ACC112 (cell line): ENCODE measurements at regions not wholly inside any gene's neighbourhood (a gene's known extent, or its start where the extent isn't known, plus 50 kb on each side); places are given as distances from the start of the nearest gene placed in this dataset.

ENCODE experiments used
- H2AFZ ChIP-seq: fragments of 200-600 bp; sonication (generic); one replicate; pipeline ENCODE4 v1.6.0; 2017; ENCODE audit warnings: antibody characterized with exemption, low read length; ENCODE audit not compliant: unreplicated experiment
- H3K27ac ChIP-seq: fragments of 200-600 bp; sonication (generic); 2 replicates; pipeline ENCODE4 v1.5.1; 2014; ENCODE audit warnings: low read depth, mild to moderate bottlenecking, antibody characterized with exemption, low read length, moderate library complexity
- H3K27me3 ChIP-seq: fragments of 200-600 bp; sonication (generic); 2 replicates; pipeline ENCODE4 v1.6.1; 2014; ENCODE audit warnings: mild to moderate bottlenecking, antibody characterized with exemption, low read length, moderate library complexity, mixed read lengths; ENCODE audit not compliant: insufficient read depth
- H3K36me3 ChIP-seq: fragments of 200-600 bp; sonication (generic); 2 replicates; pipeline ENCODE4 v1.6.1; 2016; ENCODE audit warnings: mild to moderate bottlenecking, antibody characterized with exemption, low read length, moderate library complexity, mixed read lengths; ENCODE audit not compliant: insufficient read depth
- H3K4me1 ChIP-seq: fragments of 200-600 bp; sonication (generic); one replicate; pipeline ENCODE4 v1.6.1; 2016; ENCODE audit warnings: low read length, mixed read lengths; ENCODE audit not compliant: insufficient read depth, unreplicated experiment, control insufficient read depth
- H3K4me3 ChIP-seq: fragments of 200-600 bp; sonication (generic); 2 replicates; pipeline ENCODE4 v1.5.1; 2014; ENCODE audit warnings: mild to moderate bottlenecking, low read depth, low read length
- H3K79me2 ChIP-seq: fragments of 200-600 bp; sonication (generic); one replicate; pipeline ENCODE4 v1.6.0; 2016; ENCODE audit warnings: low read length; ENCODE audit not compliant: control insufficient read depth, unreplicated experiment, insufficient read depth

DNA sequence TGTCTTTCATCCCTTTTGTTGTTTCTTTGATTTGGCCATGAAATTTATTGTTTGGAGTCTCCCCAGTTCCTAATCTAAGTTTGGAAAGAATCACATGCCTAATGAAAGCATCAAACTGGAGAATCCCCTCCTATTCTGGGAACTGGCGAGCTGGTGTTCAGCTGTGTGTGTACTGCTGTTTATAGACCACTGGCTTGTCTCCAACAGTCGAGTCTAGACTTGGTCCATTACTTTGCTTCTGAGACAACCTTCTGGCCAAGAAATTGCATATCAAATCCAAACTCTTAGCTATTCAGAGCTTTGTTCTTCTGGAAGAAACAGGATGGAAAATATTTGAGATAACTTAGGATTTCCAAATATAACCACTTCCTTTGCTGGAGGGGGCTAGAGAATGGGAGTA lies 111.5 kb upstream of the THSD7B start:
- Histone ChIP-seq H2AFZ (no peak overlapping the region), H3K4me1 (no peaks in the 10 kb centered on the region), H3K36me3 (no peaks in the 10 kb centered on the region), H3K27me3 (no peaks in the 10 kb centered on the region), H3K79me2 (no peaks in the 10 kb centered on the region), H3K4me3 (no peak overlapping the region), H3K27ac (no peak overlapping the region)

DNA sequence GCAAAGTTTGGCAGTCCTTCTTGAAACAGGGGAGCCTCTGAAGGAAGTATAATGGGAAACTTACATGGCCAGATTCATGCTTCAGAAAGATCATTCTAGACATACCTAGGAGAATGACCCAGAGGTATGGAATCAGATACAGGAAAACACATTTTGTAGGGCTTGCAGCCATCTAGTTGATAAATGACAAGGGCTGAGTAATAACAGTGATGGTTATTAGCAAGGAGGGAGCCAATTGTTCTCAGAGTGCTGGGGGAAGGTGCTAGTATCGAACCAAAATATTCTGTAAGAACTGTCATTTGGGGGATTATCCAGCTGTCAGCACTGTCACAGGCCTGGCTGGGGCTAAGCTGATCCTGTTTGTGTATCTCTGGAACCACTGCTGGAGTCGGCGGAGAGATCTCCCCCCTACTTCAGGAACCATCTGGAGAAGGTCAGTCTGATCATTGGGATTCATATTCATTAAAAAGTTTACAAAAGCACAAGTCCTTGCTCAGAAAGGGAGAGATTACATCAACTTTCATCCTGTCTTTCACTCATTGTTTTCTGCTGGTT lies 113.8 kb upstream of the THSD7B start:
- Histone ChIP-seq H3K4me3 (no peak overlapping the region), H3K36me3 (no peaks in the 10 kb centered on the region), H3K27me3 (no peaks in the 10 kb centered on the region), H3K79me2 (no peaks in the 10 kb centered on the region), H2AFZ (no peak overlapping the region), H3K4me1 (no peaks in the 10 kb centered on the region), H3K27ac (no peak overlapping the region)

DNA sequence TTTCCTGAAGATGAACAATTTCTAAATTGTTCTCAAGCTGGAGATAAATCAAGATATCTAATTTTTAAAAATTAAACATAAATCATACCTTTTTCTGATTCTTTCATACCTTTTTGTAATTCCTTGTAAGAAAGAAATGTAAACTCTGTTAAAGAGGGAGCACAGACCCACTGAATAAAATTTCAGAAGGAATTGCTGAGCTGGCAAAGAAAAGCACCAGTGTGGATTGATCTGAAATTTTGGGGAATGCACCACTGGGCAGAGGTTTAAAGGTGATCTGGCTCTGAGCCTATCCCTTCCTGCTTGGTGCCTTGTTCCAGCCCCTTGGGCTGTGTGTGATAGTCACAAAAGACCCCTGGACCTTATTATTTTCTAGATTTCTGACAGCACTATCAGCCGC lies 118.3 kb upstream of the THSD7B start:
- Histone ChIP-seq H3K79me2 (no peaks in the 10 kb centered on the region), H3K27me3 (no peaks in the 10 kb centered on the region), H3K4me3 (no peak overlapping the region), H3K4me1 (no peaks in the 10 kb centered on the region), H2AFZ (no peak overlapping the region), H3K36me3 (no peaks in the 10 kb centered on the region), H3K27ac (no peak overlapping the region)

DNA sequence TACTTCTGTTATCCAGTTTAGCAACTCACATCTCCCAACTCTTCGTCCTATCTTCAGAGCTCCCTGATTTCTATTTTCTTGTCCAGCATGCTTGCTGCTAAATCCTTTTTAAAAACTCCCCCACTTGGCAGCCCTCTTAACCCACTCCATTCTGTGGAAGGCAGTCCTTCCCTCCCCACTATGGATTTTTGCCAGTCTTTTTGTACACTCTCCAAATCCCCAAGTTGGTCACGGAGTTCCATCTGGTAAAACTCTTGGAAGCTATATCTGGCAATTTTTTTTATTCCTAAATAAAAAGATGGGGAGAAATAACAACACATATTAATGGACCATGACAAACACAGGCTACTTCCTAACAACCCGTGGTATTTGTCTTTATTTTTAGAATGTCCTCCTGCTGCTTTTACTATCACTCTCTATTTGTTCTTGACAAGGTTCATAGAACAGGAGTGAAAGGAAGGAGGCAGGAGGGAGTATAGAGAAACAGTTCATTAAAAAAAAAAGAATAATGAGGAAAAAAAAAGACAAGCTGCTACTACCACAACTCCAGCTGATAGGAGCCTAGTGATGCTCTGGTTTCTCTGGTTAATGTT lies 120.0 kb upstream of the THSD7B start:
- no peaks in the 10 kb centered on the region for H3K36me3 ChIP-seq
- H3K4me1 ChIP-seq = no peaks in the 10 kb centered on the region
- no peaks in the 10 kb centered on the region for H3K79me2 ChIP-seq
- H3K27ac ChIP-seq = no peak overlapping the region
- H2AFZ ChIP-seq = no peak overlapping the region
- H3K27me3 ChIP-seq = no peaks in the 10 kb centered on the region
- H3K4me3 ChIP-seq = no peak overlapping the region

DNA sequence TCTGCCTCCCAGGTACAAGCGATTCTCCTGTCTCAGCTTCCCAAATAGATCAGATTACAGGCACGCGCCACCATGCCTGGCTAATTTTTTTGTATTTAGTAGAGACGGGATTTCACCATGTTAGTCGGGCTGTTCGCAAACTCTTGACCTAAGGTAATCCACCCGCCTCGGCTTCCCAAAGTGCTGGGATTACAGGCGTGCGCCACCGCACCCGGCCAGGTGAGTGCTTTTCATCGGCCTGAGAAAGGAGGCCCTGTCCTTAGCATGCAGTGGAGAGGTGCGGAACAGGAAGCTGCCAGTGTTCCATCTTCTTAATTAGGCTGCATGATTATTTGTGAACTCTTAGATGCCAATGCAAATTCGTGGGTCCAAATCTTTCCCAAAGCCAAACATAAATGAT lies 125.7 kb upstream of the THSD7B start:
- H3K36me3 ChIP-seq = no peaks in the 10 kb centered on the region
- no peaks in the 10 kb centered on the region for H3K27me3 ChIP-seq
- no peaks in the 10 kb centered on the region for H3K4me1 ChIP-seq
- H3K27ac ChIP-seq = no peak overlapping the region
- H2AFZ ChIP-seq = no peak overlapping the region
- no peak overlapping the region for H3K4me3 ChIP-seq
- no peaks in the 10 kb centered on the region for H3K79me2 ChIP-seq

DNA sequence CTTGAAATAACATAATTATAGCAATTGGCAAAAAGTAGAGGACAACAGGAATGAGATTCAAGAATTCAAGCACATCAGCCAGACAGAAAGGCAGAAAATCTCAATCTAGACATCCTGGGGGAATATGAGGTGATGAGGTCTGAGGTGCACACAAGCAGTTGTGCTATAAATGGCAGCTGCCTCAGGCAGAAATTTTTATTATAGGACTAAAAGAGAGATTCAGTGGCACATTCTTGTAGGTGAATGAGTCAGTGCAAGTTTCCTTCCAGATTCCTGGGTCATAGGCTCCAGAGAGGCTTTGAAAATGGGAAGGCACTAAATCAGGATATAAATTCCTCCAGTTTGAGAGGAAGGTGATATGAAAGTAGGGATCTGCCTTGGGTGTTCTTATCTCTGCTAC lies 127.2 kb upstream of the THSD7B start:
- no peak overlapping the region for H3K4me3 ChIP-seq
- H3K36me3 ChIP-seq = no peaks in the 10 kb centered on the region
- no peaks in the 10 kb centered on the region for H3K79me2 ChIP-seq

DNA sequence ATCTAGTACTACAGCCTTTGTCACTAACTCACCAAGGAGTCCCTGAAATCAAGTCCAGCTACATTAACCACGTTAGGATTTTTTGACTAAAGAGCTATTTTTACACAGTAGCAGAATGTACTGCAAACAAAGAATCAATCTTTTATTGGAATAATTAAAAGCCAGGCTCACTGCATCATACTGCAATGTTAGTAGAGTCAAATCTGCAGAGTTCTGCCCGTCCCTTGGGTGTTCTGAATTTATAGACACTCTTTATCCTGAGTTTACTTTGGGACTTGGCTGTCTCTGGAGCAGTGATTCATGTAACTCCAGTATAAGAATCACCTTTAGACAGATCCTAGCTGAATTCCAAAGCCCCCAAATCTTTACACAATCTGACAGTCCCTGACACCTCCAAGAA lies 127.9 kb upstream of the THSD7B start:
- Histone ChIP-seq H3K4me3 (no peak overlapping the region), H3K4me1 (no peaks in the 10 kb centered on the region), H3K36me3 (no peaks in the 10 kb centered on the region), H2AFZ (no peak overlapping the region), H3K27me3 (no peaks in the 10 kb centered on the region), H3K79me2 (no peaks in the 10 kb centered on the region), H3K27ac (no peak overlapping the region)

More for the DNA sequence above, 127.2 kb upstream of the THSD7B start:
- Histone ChIP-seq H3K4me1 (no peaks in the 10 kb centered on the region), H2AFZ (no peak overlapping the region), H3K27me3 (no peaks in the 10 kb centered on the region), H3K27ac (no peak overlapping the region)

DNA sequence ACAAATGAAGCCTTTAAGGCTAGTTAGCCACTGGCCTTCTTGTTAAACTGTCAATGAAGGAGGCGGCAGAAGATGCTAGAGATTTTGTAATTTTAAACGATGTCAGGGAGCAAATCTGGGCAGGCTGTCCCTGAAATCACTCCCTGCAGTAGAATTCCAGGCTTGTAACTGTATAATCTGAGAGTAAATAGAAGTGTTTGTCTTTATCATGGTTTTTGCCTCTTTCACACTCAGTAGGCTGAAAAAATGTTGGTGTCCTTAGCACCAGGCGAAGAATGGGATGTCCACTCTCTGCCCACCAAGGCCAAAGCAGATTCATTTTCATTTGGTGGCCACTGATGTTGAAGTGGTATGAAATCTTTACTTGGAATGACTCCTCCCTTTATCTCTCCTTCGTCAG lies 136.9 kb upstream of the THSD7B start:
- no peak overlapping the region for H2AFZ ChIP-seq
- no peak overlapping the region for H3K4me3 ChIP-seq
- H3K27ac ChIP-seq = no peak overlapping the region
- no peaks in the 10 kb centered on the region for H3K4me1 ChIP-seq
- H3K36me3 ChIP-seq = no peaks in the 10 kb centered on the region
- H3K27me3 ChIP-seq = no peaks in the 10 kb centered on the region
- no peaks in the 10 kb centered on the region for H3K79me2 ChIP-seq

DNA sequence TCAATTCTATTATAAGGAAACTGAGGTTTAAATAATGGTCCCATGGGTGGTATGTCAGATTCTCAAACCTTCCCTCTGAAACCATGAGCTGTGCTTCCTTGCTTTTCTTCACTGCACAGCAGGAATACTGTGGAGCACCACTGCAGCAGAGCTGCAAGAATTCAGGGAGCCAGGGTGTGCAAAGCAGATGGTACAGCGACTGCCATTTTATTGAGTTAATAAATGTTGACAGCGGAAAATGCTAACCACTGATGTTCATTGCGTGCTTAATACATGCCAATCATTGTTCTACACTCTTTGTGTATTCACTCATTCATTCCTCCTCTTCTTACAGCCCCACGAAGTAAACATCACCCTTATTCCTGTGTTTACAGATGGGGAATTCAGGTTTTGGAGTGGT lies 152.2 kb upstream of the THSD7B start:
- no peak overlapping the region for H3K27ac ChIP-seq
- no peaks in the 10 kb centered on the region for H3K4me1 ChIP-seq
- no peaks in the 10 kb centered on the region for H3K79me2 ChIP-seq
- no peak overlapping the region for H3K4me3 ChIP-seq
- H2AFZ ChIP-seq = no peak overlapping the region
- no peaks in the 10 kb centered on the region for H3K36me3 ChIP-seq
- no peaks in the 10 kb centered on the region for H3K27me3 ChIP-seq

DNA sequence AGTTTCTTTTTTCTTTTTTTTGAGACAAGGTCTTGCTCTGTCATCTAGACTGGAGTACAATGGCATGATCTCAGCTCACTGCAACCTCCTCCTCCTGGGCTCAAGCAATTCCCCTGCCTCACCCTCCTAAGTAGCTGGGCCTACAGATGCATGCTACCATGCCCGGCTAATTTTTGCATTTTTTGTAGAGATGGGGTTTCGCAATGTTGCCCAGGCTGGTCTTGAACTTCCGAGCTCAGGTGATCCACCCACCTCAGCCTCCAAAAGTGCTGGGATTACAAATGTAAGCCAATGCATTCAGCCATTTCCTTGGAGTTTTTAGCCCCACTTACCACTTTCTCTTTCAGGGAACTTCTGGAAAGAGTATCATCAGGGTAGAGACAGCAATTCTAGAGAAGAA lies 153.3 kb upstream of the THSD7B start:
- Histone ChIP-seq H2AFZ (no peak overlapping the region), H3K27me3 (no peaks in the 10 kb centered on the region), H3K27ac (no peak overlapping the region), H3K4me3 (no peak overlapping the region), H3K79me2 (no peaks in the 10 kb centered on the region), H3K4me1 (no peaks in the 10 kb centered on the region), H3K36me3 (no peaks in the 10 kb centered on the region)

DNA sequence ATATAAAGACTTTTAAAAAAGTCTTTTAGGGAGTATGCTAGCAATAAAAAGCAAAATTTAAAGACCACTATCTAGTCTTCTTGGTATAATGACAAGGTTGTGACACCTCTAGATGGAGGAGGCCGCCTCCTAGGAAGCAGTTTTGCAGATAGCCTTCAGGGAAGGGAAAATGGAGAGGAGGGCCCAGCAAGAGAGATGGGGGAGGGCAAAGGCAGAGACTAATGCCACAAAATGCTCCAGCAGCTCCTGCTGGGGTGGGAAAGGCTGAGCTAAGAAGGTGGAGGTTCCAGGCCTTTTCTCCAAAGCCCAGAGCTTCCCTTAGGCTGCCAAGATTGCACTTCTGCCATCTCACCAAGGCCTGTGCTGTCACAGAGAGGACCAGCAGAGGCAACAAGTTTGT lies 153.9 kb upstream of the THSD7B start:
- Histone ChIP-seq H3K79me2 (no peaks in the 10 kb centered on the region), H2AFZ (no peak overlapping the region), H3K27me3 (no peaks in the 10 kb centered on the region), H3K4me1 (no peaks in the 10 kb centered on the region), H3K36me3 (no peaks in the 10 kb centered on the region), H3K4me3 (no peak overlapping the region), H3K27ac (no peak overlapping the region)
